ENCODE measurements at regions not wholly inside any gene's neighbourhood (a gene's known extent, or its start where the extent isn't known, plus 50 kb on each side); places are given as distances from the start of the nearest gene placed in this dataset.
"Not testable (repeated sequence)": the region's sequence is repeated elsewhere in the genome, so short reads cannot be mapped to it uniquely, and the experiment has no call there.

DNA sequence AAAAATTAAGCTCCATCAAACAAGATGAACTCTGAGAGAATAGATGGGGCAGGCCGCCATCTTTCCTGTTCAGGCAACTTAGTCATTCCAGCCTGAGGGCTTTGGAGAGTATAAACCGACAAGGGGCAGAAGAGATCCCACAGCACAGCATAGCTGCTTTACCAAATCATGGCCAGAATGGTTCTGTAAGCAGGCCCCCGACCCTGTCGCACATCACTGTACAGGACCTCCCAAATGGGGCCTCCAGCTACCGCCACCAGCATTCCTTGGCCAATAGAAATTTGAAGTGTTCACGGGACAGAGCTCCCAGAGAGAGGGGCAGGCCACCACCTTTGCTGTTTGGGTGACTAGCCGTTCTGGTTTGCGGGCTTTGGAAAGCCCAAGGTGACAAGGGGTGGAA is 594.1 kb downstream of the CWH43 start:
- not testable (repeated sequence) for TF ChIP-seq POLR2AphosphoS5 (IDR thresholded peaks at IDR 0.05; ENCODE audit: low read depth, low read length); CTCF (IDR thresholded peaks at IDR 0.05 in 2 of 3, conservative IDR thresholded peaks at IDR 0.05 in 1 of 3; ENCODE audit: borderline replicate concordance in 1 of 3, insufficient read depth in 1 of 3, low read depth in 2 of 3, low read length in 2 of 3); ZFX (IDR thresholded peaks at IDR 0.05); POLR2A (IDR thresholded peaks at IDR 0.05; ENCODE audit: borderline replicate concordance, extremely low read depth, insufficient read depth, insufficient read length)
- TF ChIP-seq, protein P1, sequence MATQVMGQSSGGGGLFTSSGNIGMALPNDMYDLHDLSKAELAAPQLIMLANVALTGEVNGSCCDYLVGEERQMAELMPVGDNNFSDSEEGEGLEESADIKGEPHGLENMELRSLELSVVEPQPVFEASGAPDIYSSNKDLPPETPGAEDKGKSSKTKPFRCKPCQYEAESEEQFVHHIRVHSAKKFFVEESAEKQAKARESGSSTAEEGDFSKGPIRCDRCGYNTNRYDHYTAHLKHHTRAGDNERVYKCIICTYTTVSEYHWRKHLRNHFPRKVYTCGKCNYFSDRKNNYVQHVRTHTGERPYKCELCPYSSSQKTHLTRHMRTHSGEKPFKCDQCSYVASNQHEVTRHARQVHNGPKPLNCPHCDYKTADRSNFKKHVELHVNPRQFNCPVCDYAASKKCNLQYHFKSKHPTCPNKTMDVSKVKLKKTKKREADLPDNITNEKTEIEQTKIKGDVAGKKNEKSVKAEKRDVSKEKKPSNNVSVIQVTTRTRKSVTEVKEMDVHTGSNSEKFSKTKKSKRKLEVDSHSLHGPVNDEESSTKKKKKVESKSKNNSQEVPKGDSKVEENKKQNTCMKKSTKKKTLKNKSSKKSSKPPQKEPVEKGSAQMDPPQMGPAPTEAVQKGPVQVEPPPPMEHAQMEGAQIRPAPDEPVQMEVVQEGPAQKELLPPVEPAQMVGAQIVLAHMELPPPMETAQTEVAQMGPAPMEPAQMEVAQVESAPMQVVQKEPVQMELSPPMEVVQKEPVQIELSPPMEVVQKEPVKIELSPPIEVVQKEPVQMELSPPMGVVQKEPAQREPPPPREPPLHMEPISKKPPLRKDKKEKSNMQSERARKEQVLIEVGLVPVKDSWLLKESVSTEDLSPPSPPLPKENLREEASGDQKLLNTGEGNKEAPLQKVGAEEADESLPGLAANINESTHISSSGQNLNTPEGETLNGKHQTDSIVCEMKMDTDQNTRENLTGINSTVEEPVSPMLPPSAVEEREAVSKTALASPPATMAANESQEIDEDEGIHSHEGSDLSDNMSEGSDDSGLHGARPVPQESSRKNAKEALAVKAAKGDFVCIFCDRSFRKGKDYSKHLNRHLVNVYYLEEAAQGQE (IDR thresholded peaks at IDR 0.05; ENCODE audit: low read depth) = not testable (repeated sequence)

Measured in HCT116 (cell line).